Activated naive CD8-positive, alpha-beta T cell (primary cell): ENCODE measurements at regions not wholly inside any gene's neighbourhood (a gene's known extent, or its start where the extent isn't known, plus 50 kb on each side); places are given as distances from the start of the nearest gene placed in this dataset.
"Not testable (repeated sequence)": the region's sequence is repeated elsewhere in the genome, so short reads cannot be mapped to it uniquely, and the experiment has no call there.

Source experiments
- H3K27ac Mint-ChIP-seq: one replicate; pipeline ENCODE4 v1.8.0; 2021; ENCODE audit warnings: mixed read lengths
- H3K27me3 Mint-ChIP-seq: one replicate; pipeline ENCODE4 v1.8.0; 2021; ENCODE audit warnings: mixed read lengths
- H3K36me3 Mint-ChIP-seq: one replicate; pipeline ENCODE4 v1.8.0; 2021; ENCODE audit warnings: mixed read lengths
- H3K4me1 Mint-ChIP-seq: one replicate; pipeline ENCODE4 v1.8.0; 2021; ENCODE audit warnings: low read depth, mixed read lengths
- H3K4me3 Mint-ChIP-seq: one replicate; pipeline ENCODE4 v1.8.0; 2021; ENCODE audit warnings: mild to moderate bottlenecking, mixed read lengths
- H3K9me3 Mint-ChIP-seq: one replicate; pipeline ENCODE4 v1.8.0; 2021; ENCODE audit warnings: low read depth, mixed read lengths

DNA sequence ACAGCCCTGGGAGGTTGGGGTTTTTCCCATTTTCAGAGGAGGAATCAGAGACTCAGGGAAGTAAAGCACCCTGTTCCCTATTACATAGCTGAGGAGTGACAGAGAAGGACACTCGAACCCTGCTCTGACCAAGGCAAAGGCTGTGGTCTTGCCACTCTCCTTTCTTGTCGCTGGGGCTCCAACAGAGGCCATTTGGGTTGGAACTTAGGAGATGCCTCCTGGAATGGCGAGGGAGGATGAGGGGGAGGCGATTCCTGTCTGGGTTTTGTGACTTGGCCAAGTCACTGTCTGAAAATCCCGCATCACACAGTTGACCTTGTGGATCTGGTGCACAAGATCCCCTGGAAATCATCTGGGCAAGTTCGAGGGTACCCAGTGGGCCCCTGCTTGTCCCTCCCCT, 64.0 kb upstream of the HAND1 start:
- Mint-ChIP-seq H3K4me1 (no peaks in the 10 kb centered on the region), H3K4me3 (no peak overlapping the region), H3K27me3 (peaks cover 2% of the 10 kb centered on the region), H3K27ac (no peak overlapping the region), H3K9me3 (no peaks in the 10 kb centered on the region), H3K36me3 (no peaks in the 10 kb centered on the region)

DNA sequence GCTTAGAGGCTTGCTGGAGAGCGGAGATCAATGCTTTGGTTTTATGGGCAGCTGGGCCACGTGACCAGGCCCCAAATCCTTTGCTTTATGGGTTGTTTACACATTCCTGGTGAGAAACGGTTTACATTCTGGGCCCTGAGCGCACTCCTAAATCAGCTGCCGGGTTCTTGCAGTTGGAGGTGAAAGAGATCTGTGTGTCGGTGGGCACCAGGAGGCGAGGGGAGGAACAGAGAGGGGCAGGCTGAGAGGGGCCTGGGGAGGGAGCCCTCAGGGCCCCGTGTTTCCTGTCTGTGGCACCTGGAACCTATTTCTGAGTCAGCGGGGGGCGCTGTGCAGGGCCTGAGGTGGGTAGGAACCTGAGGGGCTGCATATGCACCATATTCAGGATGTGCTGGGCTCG, 63.5 kb upstream of the HAND1 start:
- peaks cover 5% of the 10 kb centered on the region for H3K27me3 Mint-ChIP-seq
- no peak overlapping the region for H3K4me3 Mint-ChIP-seq

DNA sequence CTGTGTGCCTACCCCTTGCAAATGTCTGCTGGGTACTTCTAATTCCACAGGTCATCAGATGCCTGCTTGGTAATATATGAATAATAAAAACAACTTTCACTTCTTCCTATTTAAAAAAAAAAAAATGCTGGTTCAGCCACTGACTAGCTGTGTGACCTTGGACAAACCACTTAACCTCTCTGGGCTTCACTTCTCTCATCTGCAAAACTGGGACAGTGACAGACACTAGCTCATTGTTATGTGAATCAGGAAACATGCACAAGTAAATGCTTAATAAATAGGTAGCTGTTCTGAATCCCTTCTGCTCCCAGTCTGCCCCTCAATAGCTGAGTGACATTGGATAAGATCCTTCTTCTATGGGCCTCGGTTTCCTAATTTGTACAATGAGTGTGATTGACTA, 62.6 kb upstream of the HAND1 start:
- H3K4me3 Mint-ChIP-seq = no peak overlapping the region
- no peaks in the 10 kb centered on the region for H3K4me1 Mint-ChIP-seq
- no peaks in the 10 kb centered on the region for H3K9me3 Mint-ChIP-seq
- H3K27me3 Mint-ChIP-seq = peaks cover 5% of the 10 kb centered on the region
- H3K27ac Mint-ChIP-seq = no peak overlapping the region
- H3K36me3 Mint-ChIP-seq = no peaks in the 10 kb centered on the region

More for the DNA sequence above, 63.5 kb upstream of the HAND1 start:
- no peaks in the 10 kb centered on the region for H3K36me3 Mint-ChIP-seq
- H3K27ac Mint-ChIP-seq = no peak overlapping the region
- no peaks in the 10 kb centered on the region for H3K9me3 Mint-ChIP-seq
- no peaks in the 10 kb centered on the region for H3K4me1 Mint-ChIP-seq

DNA sequence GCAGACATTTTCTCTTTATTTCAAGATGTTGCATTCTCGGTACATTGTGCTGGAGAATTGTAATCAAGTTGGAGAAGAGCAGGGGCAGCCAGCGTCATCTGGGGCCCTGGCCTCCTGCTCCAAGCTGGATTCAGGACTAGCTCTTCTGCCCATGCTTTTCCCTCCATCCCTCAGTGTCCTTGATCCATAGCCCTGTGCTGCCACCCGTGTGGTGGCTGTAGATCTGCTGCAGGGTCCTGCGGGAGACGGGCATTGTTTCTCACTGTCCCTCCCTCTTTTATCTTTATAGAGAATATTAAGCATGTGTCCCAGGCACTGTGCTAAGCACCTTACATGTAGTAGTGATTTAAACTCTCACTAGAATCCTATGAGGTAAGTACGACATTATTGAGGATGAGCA, 60.5 kb upstream of the HAND1 start:
- no peaks in the 10 kb centered on the region for H3K36me3 Mint-ChIP-seq
- H3K27ac Mint-ChIP-seq = no peak overlapping the region
- H3K4me1 Mint-ChIP-seq = no peaks in the 10 kb centered on the region
- H3K4me3 Mint-ChIP-seq = no peak overlapping the region
- no peaks in the 10 kb centered on the region for H3K9me3 Mint-ChIP-seq
- peaks cover 4% of the 10 kb centered on the region for H3K27me3 Mint-ChIP-seq

DNA sequence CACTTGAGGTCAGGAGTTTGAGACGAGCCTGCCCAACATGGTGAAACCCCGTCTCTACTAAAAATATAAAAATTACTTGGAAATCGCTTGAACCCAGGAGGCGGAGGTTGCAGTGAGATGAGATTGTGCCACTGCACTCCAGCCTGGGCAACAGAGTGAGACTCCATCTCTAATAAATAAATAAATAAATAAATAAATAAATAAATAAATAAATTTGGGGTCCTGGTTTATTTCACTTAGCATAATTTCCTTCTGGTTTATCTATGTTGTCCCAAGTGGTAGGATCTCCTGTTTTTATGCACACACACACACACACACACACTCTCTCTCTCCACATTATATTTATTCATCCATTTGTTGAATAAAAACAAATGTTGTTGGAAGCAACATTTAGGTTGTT, 58.4 kb upstream of the HAND1 start:
- H3K27me3 Mint-ChIP-seq = not testable (repeated sequence)

DNA sequence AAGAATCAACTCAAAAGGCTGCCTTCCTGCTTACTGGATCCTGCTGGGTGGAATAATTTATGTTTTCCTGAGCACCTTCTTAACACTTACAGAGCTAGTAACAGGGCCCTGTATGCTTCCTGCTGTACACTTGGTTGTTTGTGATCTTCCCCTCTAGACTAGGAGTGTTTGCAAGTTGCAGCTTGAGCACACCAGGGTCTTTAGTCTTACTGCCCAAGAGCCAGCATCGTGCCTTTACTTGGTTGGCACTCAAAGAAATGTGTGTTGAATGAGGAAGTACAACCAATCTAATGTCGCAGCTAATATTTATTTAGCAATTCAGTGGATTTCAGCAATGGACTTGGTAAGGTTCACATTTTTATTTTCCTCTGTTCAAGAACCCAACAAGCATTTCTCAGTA, 57.5 kb upstream of the HAND1 start:
- Mint-ChIP-seq H3K4me1 (no peaks in the 10 kb centered on the region), H3K27ac (no peak overlapping the region), H3K27me3 (peaks cover 5% of the 10 kb centered on the region), H3K4me3 (no peak overlapping the region), H3K9me3 (no peaks in the 10 kb centered on the region), H3K36me3 (no peaks in the 10 kb centered on the region)

More for the DNA sequence above, 58.4 kb upstream of the HAND1 start:
- H3K4me1 Mint-ChIP-seq, H3K27ac Mint-ChIP-seq, H3K9me3 Mint-ChIP-seq, H3K36me3 Mint-ChIP-seq, H3K4me3 Mint-ChIP-seq: not testable (repeated sequence)

DNA sequence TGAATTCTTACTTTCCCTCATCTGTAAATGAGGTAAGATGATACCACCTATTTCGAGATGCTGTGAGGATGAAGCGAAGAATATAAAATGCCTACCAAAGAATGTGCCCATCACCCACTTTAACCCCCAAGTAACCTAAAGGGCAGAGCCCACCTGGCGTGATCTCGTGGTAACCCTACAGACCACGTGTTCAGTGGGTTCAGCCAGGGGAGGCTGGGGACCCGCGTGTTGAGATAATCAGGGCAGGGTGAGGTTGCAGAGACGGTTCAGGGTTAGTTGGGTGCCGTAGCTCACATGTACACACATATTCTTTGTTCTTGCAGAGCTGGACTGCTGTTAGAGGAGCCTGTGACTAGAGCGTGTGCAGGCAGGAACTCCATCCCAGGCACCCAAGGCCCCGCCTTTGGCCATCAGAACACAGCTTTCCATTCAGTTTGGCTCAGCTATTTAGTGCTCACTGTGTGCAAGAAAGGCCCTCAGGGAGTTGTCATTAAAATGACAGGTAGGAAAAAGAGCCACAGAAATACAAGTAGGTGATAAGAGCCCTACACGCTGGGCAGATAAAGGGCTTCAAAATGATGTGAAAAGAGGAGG, 56.5 kb upstream of the HAND1 start:
- H3K4me1 Mint-ChIP-seq = no peaks in the 10 kb centered on the region
- no peaks in the 10 kb centered on the region for H3K9me3 Mint-ChIP-seq
- H3K27me3 Mint-ChIP-seq = peaks cover 5% of the 10 kb centered on the region
- H3K4me3 Mint-ChIP-seq = no peak overlapping the region
- no peak overlapping the region for H3K27ac Mint-ChIP-seq
- no peaks in the 10 kb centered on the region for H3K36me3 Mint-ChIP-seq

DNA sequence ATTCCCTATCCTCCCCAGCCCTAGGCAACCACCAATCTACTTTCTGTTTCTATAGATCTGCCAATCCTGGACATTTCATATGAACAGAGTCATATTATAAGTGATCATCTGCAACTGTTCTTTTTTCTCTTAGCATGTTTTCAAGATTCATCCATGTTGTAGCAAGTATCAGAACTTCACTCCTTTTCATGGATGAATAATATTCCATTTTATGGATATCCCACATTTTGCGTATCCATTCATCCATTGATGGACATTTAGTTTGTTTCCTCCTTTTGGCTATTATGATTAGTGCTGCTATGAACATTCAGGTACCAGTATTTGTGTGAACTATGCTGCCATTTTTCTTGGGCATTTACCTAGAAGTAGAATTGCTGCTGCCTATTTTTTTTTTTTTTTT, 51.3 kb upstream of the HAND1 start:
- no peak overlapping the region for H3K4me3 Mint-ChIP-seq
- H3K9me3 Mint-ChIP-seq = no peaks in the 10 kb centered on the region
- no peaks in the 10 kb centered on the region for H3K4me1 Mint-ChIP-seq
- no peak overlapping the region for H3K27ac Mint-ChIP-seq
- peaks cover 8% of the 10 kb centered on the region for H3K27me3 Mint-ChIP-seq
- no peaks in the 10 kb centered on the region for H3K36me3 Mint-ChIP-seq

DNA sequence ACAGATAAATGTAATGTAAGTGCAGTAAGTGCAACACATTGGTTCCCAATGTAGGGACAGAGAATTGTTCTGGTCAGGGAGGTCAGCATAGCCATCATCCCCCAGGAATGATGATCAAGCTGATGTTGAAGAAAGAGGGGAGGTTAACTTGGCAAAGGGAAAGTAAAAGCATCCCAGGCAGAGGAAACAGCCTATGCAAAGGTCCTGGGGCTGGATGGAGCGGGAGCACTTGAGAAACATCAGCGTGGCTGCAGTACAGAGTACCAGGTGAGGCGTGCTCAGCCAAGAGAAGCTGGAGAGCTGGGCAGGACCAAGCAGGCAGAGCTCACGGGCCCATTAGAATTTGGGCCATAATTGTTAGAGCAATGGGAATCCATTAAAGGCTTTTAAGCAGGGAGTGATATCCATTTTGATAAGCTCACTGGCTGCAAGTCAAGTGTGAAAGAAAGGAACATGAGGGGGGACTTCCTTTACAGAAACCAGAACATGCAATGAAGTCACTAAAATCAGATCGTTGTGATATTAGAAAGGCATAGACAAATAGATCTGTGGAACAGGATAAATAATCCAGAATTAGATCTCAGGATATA, 50.1 kb upstream of the HAND1 start:
- no peak overlapping the region for H3K27ac Mint-ChIP-seq
- H3K27me3 Mint-ChIP-seq = peaks cover 10% of the 10 kb centered on the region
- no peaks in the 10 kb centered on the region for H3K4me1 Mint-ChIP-seq
- no peaks in the 10 kb centered on the region for H3K9me3 Mint-ChIP-seq
- H3K4me3 Mint-ChIP-seq = no peak overlapping the region
- H3K36me3 Mint-ChIP-seq = no peaks in the 10 kb centered on the region
